Endothelial cell of umbilical vein (primary cell): ENCODE measurements at regions not wholly inside any gene's neighbourhood (a gene's known extent, or its start where the extent isn't known, plus 50 kb on each side); places are given as distances from the start of the nearest gene placed in this dataset.

Experiments used
- BruUV-seq: library from RNA; stranded (reverse); fragments of 400-500 nt; replicated peaks from 2 replicates; lab custom pipeline; 2021; lab: Mats Ljungman, UMichigan
- CTCF ChIA-PET: fragments of 300-600, 350-600 bp; sonication (Branson Sonifier 250); formaldehyde crosslinking; loops from one replicate; lab custom pipeline; 2021; ENCODE audit warnings: antibody characterized with exemption, inconsistent platforms; lab: Charles Lee
- POLR2A ChIA-PET: fragments of 300-600, 350-600 bp; sonication (Branson Sonifier 250); formaldehyde crosslinking; loops from one replicate; lab custom pipeline; 2021; ENCODE audit warnings: antibody characterized with exemption, inconsistent platforms; lab: Charles Lee
- DNase-seq: peaks from one replicate; pipeline ENCODE4 v3.0.0-alpha.2; 2011; ENCODE audit warnings: low read depth, low spot score
- FAIRE-seq: peaks from 2 replicates; lab custom pipeline; 2011; peaks lifted over from hg19 to GRCh38; lab: Jason Lieb, UNC
- H2AFZ ChIP-seq: 2 replicates; pipeline ENCODE4 v1.6.0; 2012; ENCODE audit warnings: low read depth, low read length, control low read depth, inconsistent platforms
- H3K27ac ChIP-seq: 2 replicates; pipeline ENCODE4 v1.5.1; 2011; ENCODE audit warnings: low read depth, mild to moderate bottlenecking, control low read depth, low read length, moderate library complexity; ENCODE audit not compliant: insufficient read depth
- H3K27me3 ChIP-seq, 2 experiments: 2 replicates each; pipeline versions ENCODE4 v1.6.0 to v1.6.1; 2011; ENCODE audit warnings: low read length in 2 of 2, mixed read lengths in 1 of 2; ENCODE audit not compliant: control insufficient read depth in 2 of 2, insufficient read depth in 2 of 2
- H3K36me3 ChIP-seq, 2 experiments: 2 replicates in 1 of 2; 3 replicates in 1 of 2; pipeline ENCODE4 v1.5.1; 2011; ENCODE audit warnings: low read length in 2 of 2, mild to moderate bottlenecking in 1 of 2, moderate library complexity in 1 of 2; ENCODE audit not compliant: control insufficient read depth in 2 of 2, insufficient read depth in 2 of 2; ENCODE audit errors: extremely low read depth in 1 of 2
- H3K4me1 ChIP-seq: 3 replicates; pipeline ENCODE4 v1.5.1; 2011; ENCODE audit warnings: mild to moderate bottlenecking, low read length; ENCODE audit not compliant: control insufficient read depth, insufficient read depth; ENCODE audit errors: extremely low read depth
- H3K4me2 ChIP-seq: 2 replicates; pipeline ENCODE4 v1.6.1; 2011; ENCODE audit warnings: low read length, control low read depth, mixed read lengths; ENCODE audit not compliant: insufficient read depth
- H3K4me3 ChIP-seq, 3 experiments: fragments of 200-600 bp in 1 of 3; sonication (generic), shearing (Covaris generic) in 1 of 3; replicated peaks in 1 of 3; 2 replicates each; pipeline ENCODE4 v1.5.1; 2011 to 2016; ENCODE audit warnings: control low read depth in 3 of 3, low read length in 3 of 3, mild to moderate bottlenecking in 2 of 3, inconsistent platforms in 1 of 3, low read depth in 1 of 3, moderate library complexity in 1 of 3; ENCODE audit not compliant: insufficient read depth in 1 of 3
- H3K79me2 ChIP-seq: 2 replicates; pipeline ENCODE4 v1.6.0; 2012; ENCODE audit warnings: low read length, inconsistent platforms; ENCODE audit not compliant: control insufficient read depth, insufficient read depth
- H3K9ac ChIP-seq: replicated peaks from 2 replicates; pipeline ENCODE3; 2011; ENCODE audit warnings: low read length, control low read depth; ENCODE audit not compliant: insufficient read depth; ENCODE audit errors: extremely low read depth
- H3K9me1 ChIP-seq: replicated peaks from 3 replicates; pipeline ENCODE4 v1.6.0; 2011; ENCODE audit warnings: mild to moderate bottlenecking, low read length; ENCODE audit not compliant: control insufficient read depth, insufficient read depth; ENCODE audit errors: extremely low read depth
- H3K9me3 ChIP-seq: replicated peaks from 2 replicates; pipeline ENCODE4 v1.5.1; 2012; ENCODE audit warnings: low read length, inconsistent platforms; ENCODE audit not compliant: control insufficient read depth, insufficient read depth
- H4K20me1 ChIP-seq: replicated peaks from 2 replicates; pipeline ENCODE3; 2011; ENCODE audit warnings: mild to moderate bottlenecking, low read length; ENCODE audit not compliant: control insufficient read depth, insufficient read depth; ENCODE audit errors: extremely low read depth
- EZH2 ChIP-seq: IDR thresholded peaks from 2 replicates; pipeline ENCODE4 v1.6.1; 2012; ENCODE audit warnings: borderline replicate concordance, low read depth, mild to moderate bottlenecking, moderate library complexity, low read length, inconsistent platforms; ENCODE audit not compliant: severe bottlenecking
- FOS ChIP-seq: IDR thresholded peaks from 2 replicates; pipeline ENCODE4 v1.6.1; 2011; ENCODE audit warnings: mild to moderate bottlenecking, low read length, moderate library complexity, borderline replicate concordance; ENCODE audit not compliant: insufficient read depth
- GATA2 ChIP-seq: IDR thresholded peaks from 2 replicates; pipeline ENCODE4 v1.7.0; 2011; ENCODE audit warnings: low read depth, mild to moderate bottlenecking, moderate library complexity, mixed read lengths, low read length; ENCODE audit not compliant: insufficient read length, insufficient read depth
- JUN ChIP-seq: IDR thresholded peaks from 2 replicates; pipeline ENCODE4 v1.6.1; 2011; ENCODE audit warnings: borderline replicate concordance, low read depth; ENCODE audit not compliant: insufficient read length, insufficient read depth
- MYC ChIP-seq: IDR thresholded peaks from one replicate; pipeline ENCODE4 v1.6.1; 2011; ENCODE audit warnings: mild to moderate bottlenecking, low read depth, low read length
- POLR2A ChIP-seq: IDR thresholded peaks from 2 replicates; pipeline ENCODE4 v1.6.1; 2012; ENCODE audit warnings: low read depth, mild to moderate bottlenecking, control low read depth, low read length
- POLR2AphosphoS5 ChIP-seq: IDR thresholded peaks from 2 replicates; pipeline ENCODE4 v1.6.1; 2012; ENCODE audit warnings: low read depth, mild to moderate bottlenecking, control low read depth, low read length, moderate library complexity; ENCODE audit not compliant: insufficient read depth
- dilution Hi-C: fragments of 300-500 bp; cut with MboI; formaldehyde crosslinking; loops from one replicate; pipeline ENCODE4 v1.15.0; 2019; ENCODE audit warnings: low sequenced_read_pairs; ENCODE audit not compliant: extremely low pct_ligation_motif_present
- intact Hi-C: fragments of 100-400 bp; cut with micrococcal nuclease; formaldehyde crosslinking; loops from one replicate; pipeline ENCODE4 v1.10.0; 2022
- TF ChIP-seq, protein P1 (sequence below): IDR thresholded peaks from 2 replicates; pipeline ENCODE4 v1.6.1; 2011; ENCODE audit not compliant: insufficient read depth, insufficient read length
- TF ChIP-seq, protein P2 (sequence below), 2 donors: IDR thresholded peaks; 1 replicate in 1 of 2; 2 replicates in 1 of 2; pipeline ENCODE4 v1.5.1; 2011; ENCODE audit warnings: low read length in 2 of 2, mild to moderate bottlenecking in 2 of 2, moderate library complexity in 2 of 2, control low read depth in 1 of 2, inconsistent platforms in 1 of 2, low read depth in 1 of 2; ENCODE audit not compliant: insufficient read depth in 1 of 2; ENCODE audit errors: extremely low read depth in 1 of 2

- H3K9me1 ChIP-seq = no peaks in the 10 kb centered on the region
- no peak overlapping the region for H3K4me3 ChIP-seq
- ChIA-PET CTCF (interaction anchor here (1.1 kb wide), 1 partner anchor 10 kb away, joined by 3 read pairs; no protein-coding TSS in a partner anchor), POLR2A (no interaction called here)
- no peak overlapping the region for H2AFZ ChIP-seq
- intact Hi-C loops = no loop called here
- no peaks in the 10 kb centered on the region for H4K20me1 ChIP-seq
- H3K79me2 ChIP-seq = no peaks in the 10 kb centered on the region
- dilution Hi-C loops = no loop called here
- TF ChIP-seq JUN = no peak
- TF ChIP-seq MYC = no peak
- no peak for TF ChIP-seq FOS
- no peak for TF ChIP-seq EZH2
- TF ChIP-seq, protein P1, sequence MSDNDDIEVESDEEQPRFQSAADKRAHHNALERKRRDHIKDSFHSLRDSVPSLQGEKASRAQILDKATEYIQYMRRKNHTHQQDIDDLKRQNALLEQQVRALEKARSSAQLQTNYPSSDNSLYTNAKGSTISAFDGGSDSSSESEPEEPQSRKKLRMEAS = no peak
- no peak for TF ChIP-seq GATA2
- TF ChIP-seq, protein P2, sequence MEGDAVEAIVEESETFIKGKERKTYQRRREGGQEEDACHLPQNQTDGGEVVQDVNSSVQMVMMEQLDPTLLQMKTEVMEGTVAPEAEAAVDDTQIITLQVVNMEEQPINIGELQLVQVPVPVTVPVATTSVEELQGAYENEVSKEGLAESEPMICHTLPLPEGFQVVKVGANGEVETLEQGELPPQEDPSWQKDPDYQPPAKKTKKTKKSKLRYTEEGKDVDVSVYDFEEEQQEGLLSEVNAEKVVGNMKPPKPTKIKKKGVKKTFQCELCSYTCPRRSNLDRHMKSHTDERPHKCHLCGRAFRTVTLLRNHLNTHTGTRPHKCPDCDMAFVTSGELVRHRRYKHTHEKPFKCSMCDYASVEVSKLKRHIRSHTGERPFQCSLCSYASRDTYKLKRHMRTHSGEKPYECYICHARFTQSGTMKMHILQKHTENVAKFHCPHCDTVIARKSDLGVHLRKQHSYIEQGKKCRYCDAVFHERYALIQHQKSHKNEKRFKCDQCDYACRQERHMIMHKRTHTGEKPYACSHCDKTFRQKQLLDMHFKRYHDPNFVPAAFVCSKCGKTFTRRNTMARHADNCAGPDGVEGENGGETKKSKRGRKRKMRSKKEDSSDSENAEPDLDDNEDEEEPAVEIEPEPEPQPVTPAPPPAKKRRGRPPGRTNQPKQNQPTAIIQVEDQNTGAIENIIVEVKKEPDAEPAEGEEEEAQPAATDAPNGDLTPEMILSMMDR (IDR thresholded peaks at IDR 0.05; ENCODE audit: extremely low read depth in 1 of 2, insufficient read depth in 1 of 2, low read depth in 1 of 2, low read length in 2 of 2) = no peak
- TF ChIP-seq POLR2AphosphoS5 = no peak
- no peak for TF ChIP-seq POLR2A
- FAIRE-seq (no peak), DNase-seq (no peak)
- H3K9me3 ChIP-seq = no peaks in the 10 kb centered on the region
- H3K27me3 ChIP-seq = no peaks in the 10 kb centered on the region
- no TSS peak for BruUV-seq
- H3K4me2 ChIP-seq = no peak overlapping the region
- no peaks in the 10 kb centered on the region for H3K4me1 ChIP-seq
- no peak overlapping the region for H3K9ac ChIP-seq
- H3K27ac ChIP-seq = no peak overlapping the region
- H3K36me3 ChIP-seq = no peaks in the 10 kb centered on the region
These were observed 284.4 kb downstream of the FAM43A start for GRCh38 chr3:194970066-194970465.
